ENCODE measurements at regions not wholly inside any gene's neighbourhood (a gene's known extent, or its start where the extent isn't known, plus 50 kb on each side); places are given as distances from the start of the nearest gene placed in this dataset.

DNA sequence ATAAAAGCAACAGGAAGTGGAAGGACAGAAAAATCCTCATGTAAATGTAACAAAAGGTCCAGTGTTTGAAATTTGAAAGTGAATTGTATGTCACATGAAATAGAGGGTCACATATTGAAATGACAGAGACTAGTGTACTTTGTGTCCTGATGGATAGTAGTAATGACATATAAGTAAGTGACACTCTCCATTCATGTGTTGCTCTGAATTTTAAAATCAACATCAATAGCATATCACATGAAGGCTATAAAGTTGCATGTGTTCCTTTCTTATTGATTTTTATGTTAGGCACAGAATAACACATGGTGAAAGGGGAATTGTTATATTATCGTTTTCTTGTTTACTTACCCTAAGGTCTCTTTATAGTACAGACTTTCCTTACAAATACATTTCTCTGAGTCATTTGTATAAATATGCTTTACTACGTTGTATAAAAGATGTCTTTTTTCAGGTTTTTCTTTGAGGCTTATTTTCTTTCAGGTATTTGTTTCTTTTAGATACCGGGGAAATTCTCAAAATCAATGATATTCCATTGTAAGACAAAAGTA lies 104.6 kb upstream of the CACNA2D1 start:
- intact Hi-C loops (cut with micrococcal nuclease) = no loop called here
- TF ChIP-seq CTCF (IDR thresholded peaks at IDR 0.05; ENCODE audit: extremely low read depth in 1 of 2, insufficient read depth in 1 of 2, low read depth in 1 of 2, low read length in 2 of 2) = no peak
- no peak for TF ChIP-seq POLR2A (IDR thresholded peaks at IDR 0.05; ENCODE audit: low read depth, low read length)
- no peak for TF ChIP-seq EZH2 (IDR thresholded peaks at IDR 0.05; ENCODE audit: borderline replicate concordance, low read depth, low read length, severe bottlenecking)
- no peak for TF ChIP-seq POLR2AphosphoS5 (IDR thresholded peaks at IDR 0.05; ENCODE audit: insufficient read depth, low read depth, low read length)
- no peak for TF ChIP-seq FOS (IDR thresholded peaks at IDR 0.05; ENCODE audit: borderline replicate concordance, insufficient read depth, low read length)
- TF ChIP-seq, protein P1, sequence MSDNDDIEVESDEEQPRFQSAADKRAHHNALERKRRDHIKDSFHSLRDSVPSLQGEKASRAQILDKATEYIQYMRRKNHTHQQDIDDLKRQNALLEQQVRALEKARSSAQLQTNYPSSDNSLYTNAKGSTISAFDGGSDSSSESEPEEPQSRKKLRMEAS (IDR thresholded peaks at IDR 0.05; ENCODE audit: insufficient read depth, insufficient read length) = no peak
- no peak for TF ChIP-seq MYC (IDR thresholded peaks at IDR 0.05; ENCODE audit: low read depth, low read length)
- no peak for TF ChIP-seq JUN (IDR thresholded peaks at IDR 0.05; ENCODE audit: borderline replicate concordance, insufficient read depth, insufficient read length, low read depth)
- no peak for TF ChIP-seq GATA2 (IDR thresholded peaks at IDR 0.05; ENCODE audit: insufficient read depth, insufficient read length, low read depth, low read length)
- no peak for DNase-seq (ENCODE audit: low read depth, low spot score)
- Histone ChIP-seq H3K36me3 (ENCODE audit: control insufficient read depth in 2 of 2, extremely low read depth in 1 of 2, insufficient read depth in 2 of 2, low read length in 2 of 2) (no peaks in the 10 kb centered on the region), H3K9me3 (replicated peaks; ENCODE audit: control insufficient read depth, insufficient read depth, low read length) (no peaks in the 10 kb centered on the region), H2AFZ (ENCODE audit: low read depth, low read length) (no peak overlapping the region), H3K4me2 (ENCODE audit: insufficient read depth, low read length) (no peak overlapping the region), H3K27ac (ENCODE audit: insufficient read depth, low read depth, low read length) (no peak overlapping the region), H3K9ac (replicated peaks; ENCODE audit: extremely low read depth, insufficient read depth, low read length) (no peak overlapping the region), H3K4me3 (replicated peaks in 1 of 3; ENCODE audit: insufficient read depth in 1 of 3, low read depth in 1 of 3, low read length in 3 of 3) (no peak overlapping the region), H4K20me1 (replicated peaks; ENCODE audit: control insufficient read depth, extremely low read depth, insufficient read depth, low read length) (no peaks in the 10 kb centered on the region), H3K4me1 (ENCODE audit: control insufficient read depth, extremely low read depth, insufficient read depth, low read length) (no peaks in the 10 kb centered on the region), H3K79me2 (ENCODE audit: control insufficient read depth, insufficient read depth, low read length) (no peaks in the 10 kb centered on the region), H3K27me3 (ENCODE audit: control insufficient read depth in 2 of 2, insufficient read depth in 2 of 2, low read length in 2 of 2) (no peaks in the 10 kb centered on the region), H3K9me1 (replicated peaks; ENCODE audit: control insufficient read depth, extremely low read depth, insufficient read depth, low read length) (no peaks in the 10 kb centered on the region)
- POLR2A ChIA-PET = no interaction called here
- CTCF ChIA-PET = no interaction called here
- no TSS peak for BruUV-seq (replicated peaks)
- dilution Hi-C loops (cut with MboI; ENCODE audit: extremely low pct_ligation_motif_present, low sequenced_read_pairs) = no loop called here
- no peak for FAIRE-seq
